ENCODE measurements at regions not wholly inside any gene's neighbourhood (a gene's known extent, or its start where the extent isn't known, plus 50 kb on each side); places are given as distances from the start of the nearest gene placed in this dataset.

DNA sequence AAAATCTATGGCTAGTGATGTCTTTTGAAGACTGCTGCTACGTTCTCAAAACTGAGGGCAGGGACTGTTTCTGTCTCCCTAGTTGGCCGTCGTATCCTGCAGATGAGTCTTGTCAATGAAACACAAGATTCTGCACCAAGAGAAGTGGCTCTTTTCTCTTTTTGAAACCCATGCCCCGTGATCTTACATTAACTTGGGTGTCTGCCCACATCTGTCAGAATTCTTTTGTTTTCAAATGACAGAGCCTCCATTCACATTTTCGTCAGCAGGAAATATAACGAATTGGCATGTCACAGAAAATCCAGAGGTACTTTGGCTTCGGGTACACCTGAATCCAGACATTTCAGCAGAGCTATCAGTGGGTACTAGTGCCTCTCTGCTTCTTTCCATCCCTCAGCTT is 331.3 kb upstream of the PROK2 start:
- DNase-seq (ENCODE audit: low read depth in 2 of 2), result no peak

DNA sequence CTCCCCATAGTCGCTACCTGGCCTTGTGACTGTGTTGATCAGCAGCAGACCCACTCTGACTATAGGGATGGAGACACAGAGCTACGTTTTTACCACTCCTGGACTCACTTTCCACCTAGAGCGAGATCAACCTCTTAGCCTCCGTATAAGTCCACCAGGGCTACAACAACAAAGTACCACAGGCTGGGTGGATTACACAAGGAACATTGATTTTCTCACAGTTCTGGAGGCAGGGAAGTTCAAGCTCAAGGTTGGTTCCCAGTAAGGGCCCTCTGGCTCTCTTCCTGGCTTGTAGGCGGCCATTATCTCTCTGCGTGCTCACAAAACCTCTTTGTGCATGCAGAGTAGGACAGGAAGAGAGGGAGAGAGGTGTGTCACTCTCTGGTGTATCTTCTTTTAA is 330.4 kb upstream of the PROK2 start:
- no peak for DNase-seq (ENCODE audit: low read depth in 2 of 2)

DNA sequence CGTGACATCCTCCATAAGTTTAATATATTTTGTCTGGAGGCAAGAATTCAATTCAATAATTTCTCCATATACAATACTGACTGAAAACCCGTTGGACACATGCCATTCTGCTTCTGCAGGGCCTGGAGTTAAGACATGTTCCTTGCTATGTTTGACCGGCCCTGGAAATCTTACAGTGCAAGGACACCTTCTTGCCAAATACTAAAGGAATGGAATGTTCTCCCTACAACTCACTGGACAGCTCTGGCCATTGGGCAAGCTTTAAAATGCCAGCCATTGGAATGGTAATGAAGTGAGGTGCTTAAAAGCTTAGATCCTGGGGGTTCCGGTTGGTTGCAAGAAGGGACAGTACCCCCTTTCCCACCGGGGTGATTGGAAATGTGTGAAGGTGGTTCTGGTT is 329.8 kb upstream of the PROK2 start:
- no peak for DNase-seq (ENCODE audit: low read depth in 2 of 2)

DNA sequence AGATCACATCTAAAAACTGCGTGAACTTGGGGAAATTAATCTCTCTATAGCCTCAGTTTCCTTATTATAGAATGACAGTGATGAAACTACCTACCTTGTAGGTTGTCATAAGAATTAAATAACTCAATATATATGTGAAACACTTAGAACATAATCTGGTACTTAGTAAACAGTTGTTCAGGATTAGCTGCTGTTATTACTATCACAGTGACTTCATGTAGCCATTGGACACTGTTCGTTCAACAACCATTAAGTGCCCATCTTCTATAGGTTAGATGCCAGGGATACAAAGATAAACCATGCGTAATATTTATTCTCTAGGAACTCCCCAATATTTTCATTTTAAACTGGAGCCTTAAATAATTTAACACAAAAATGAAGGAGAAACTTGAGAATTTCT is 329.0 kb upstream of the PROK2 start:
- DNase-seq (ENCODE audit: low read depth in 2 of 2), result no peak

DNA sequence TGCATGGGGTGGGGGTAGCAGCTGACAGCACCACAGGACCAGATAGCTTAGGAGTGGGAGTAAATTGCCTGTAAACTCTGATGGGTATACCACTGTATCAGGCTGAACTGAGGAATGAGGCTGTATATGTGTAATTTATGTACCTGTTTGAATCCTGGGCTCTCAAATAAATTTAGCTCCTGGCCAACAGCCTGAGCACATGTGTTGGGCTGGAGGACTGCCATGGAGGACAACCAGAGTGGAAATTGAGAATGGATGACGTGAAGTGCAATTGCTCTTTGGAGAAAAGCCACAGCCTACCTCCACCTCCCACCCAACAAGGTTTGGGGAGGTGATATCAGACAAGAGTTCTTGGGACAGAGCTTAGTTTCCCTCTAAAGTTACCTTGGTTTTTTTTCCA is 328.6 kb upstream of the PROK2 start:
- DNase-seq (ENCODE audit: low read depth in 2 of 2), result no peak

DNA sequence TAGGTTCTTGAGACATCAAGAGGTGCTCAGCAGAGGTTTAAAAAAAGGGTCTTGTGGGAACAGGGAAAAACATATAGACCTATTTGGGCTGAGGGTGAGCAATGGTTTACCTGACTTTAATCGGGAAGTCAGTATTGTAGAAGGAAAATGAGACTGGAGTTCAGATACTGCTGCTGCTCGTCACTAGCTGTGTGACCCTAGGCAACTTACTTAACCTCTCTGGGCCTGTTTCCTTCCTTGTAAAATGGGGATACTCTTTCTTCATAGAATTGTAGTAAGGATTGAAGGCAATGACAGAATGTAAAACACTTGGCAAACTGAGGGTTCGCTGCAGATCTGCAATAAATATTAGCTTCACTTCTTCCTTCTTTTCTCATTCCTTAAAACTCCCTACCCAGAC is 327.5 kb upstream of the PROK2 start:
- no peak for DNase-seq (ENCODE audit: low read depth in 2 of 2)

DNA sequence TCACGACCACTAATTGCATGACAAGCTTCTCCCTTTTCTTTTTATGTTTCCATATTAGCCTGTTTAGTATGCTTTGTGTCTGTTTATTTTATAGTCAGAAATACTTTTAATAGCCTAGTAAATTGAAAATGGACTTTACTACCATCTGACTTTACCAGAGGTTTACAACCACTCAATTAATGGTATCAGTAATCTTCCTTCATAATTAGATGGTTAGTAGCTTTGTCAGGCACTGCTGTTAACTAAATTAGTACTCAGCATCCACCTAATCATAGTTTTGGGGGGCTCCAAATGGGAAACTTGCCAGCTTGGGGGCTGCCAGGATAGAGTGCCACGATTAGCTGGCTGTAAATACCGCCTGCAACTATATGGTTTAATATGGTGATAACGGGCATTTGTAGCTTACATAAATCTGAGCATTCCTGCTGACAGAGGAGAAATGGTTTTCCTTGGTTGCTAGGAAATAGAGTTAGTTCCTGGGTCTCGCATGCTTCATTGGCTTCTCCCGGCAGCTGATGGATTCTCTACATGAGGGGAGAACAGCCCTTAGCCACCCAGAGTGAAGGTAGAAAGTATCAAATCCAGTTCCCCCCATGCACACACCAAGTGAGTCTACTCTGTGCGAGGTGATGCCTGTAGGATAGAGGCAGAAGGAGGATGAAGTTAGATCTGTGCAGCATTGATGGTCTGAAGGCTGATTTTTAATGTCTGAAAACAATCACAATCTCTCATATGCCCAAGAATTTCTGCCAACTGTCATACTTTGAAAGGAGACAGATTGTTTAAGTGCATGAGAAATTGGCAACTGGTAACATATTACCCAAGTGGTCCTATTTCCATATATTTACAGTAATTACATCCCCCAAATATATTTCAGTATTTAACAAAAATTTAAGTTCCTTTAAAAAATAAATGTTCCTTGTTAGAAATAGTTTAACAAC is 326.6 kb upstream of the PROK2 start:
- no peak for DNase-seq (ENCODE audit: low read depth in 2 of 2)

DNA sequence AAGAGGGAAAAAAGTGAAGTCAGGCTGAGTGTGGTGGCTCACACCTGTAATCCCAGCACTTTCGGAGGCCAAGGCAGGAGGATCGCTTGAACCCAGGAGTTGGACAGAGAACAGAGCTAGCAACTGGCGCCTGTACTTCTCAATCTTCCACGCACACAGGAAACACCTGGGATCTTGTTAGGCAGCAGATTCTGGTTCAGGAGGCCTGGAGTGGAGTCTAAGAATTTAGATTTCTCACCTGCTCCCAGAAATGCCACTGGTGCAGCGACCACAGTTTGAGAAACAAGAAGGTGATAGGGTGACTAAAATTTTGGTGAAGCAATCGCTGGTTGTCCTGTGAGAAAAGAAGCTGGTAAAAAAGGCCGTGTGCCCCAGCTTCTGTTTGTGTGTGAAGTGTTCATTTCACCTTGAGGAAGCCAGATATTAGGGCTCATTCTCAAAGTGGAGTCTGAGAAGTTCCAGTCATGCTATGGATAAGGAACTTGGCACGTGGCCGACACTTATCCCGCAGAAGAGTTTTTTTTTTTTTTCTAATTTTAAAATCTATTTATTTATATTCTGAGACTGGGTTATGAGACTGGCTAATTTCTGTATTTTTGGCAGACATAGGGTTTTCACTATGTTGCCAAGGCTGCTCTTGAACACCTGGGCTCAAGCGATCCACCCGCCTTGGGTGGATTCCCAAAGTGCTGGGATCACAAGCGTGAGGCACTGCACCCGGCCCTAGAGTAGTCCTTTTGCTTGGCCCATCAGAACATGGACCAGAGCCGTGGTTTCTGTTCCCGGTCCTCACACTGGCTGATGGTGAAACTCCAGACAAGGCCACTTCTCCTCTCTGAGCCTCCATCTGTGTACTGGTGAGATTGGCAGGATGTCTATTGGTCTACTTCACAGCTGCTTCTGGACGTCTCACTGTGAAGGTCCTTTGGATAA is 324.6 kb upstream of the PROK2 start:
- no peak for DNase-seq (ENCODE audit: low read depth in 2 of 2)

DNA sequence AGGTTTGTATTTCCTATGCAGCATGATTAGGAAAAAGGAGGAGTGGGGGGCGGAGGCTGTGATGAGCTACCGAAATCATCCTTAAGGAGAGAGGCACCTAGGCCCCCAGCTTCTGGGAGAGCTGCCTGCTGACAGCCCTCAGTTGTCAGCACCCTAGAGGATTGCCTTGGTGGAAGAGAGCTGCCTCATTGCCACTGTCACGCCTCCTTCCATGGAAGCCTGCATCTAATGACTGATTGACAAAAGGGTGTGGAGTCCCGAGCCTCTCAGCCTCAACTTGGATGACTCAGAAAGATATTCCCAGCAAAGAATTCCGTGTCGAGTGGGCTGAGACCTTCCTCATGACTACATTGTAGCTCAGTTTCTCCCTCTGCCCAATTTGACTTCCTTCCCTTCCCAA is 320.4 kb upstream of the PROK2 start:
- DNase-seq (ENCODE audit: low read depth in 2 of 2), result no peak

DNA sequence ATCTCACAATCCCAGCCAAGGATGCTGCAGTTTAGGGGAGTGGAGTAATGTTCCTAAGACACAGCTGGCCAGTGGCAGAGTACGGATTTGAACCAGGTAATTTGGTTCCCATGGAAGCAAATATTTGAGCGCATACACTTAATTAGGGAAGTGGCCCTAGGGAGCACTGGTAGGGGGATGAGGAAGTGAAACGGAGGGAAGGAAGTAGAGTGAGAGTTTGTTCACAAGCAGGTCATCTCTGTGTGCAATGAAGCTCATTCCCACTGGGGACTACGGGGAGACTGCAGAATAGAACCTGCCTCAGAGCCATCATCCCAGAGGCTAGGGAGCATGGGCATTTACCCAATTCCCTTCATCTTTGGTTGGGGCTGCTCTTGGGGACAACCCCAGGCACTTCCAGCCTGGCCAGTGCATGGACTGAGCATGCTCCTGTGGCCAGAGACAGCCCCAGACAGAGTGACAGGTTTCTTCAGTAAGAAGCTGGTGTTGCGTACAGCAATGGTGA is 317.2 kb upstream of the PROK2 start:
- no peak for DNase-seq (ENCODE audit: low read depth in 2 of 2)

DNA sequence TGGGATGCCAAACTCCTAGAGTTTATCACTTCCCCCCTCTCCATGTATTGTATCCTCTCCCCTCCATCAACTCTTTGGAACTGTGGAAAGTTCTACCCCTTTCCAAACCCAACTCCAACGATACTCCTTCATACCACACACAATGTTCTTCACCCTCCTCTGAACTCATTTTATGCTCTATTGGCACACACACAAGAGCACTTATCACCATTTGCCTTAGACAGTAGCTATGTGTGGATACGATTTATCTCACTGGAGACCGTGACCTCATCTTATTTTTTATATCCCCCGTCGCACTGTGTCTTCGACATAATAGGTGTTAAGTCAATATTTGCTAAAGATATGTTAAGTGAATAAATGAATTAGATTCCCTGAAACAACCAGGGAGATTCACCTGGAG is 316.5 kb upstream of the PROK2 start:
- DNase-seq (ENCODE audit: low read depth in 2 of 2), result no peak

DNA sequence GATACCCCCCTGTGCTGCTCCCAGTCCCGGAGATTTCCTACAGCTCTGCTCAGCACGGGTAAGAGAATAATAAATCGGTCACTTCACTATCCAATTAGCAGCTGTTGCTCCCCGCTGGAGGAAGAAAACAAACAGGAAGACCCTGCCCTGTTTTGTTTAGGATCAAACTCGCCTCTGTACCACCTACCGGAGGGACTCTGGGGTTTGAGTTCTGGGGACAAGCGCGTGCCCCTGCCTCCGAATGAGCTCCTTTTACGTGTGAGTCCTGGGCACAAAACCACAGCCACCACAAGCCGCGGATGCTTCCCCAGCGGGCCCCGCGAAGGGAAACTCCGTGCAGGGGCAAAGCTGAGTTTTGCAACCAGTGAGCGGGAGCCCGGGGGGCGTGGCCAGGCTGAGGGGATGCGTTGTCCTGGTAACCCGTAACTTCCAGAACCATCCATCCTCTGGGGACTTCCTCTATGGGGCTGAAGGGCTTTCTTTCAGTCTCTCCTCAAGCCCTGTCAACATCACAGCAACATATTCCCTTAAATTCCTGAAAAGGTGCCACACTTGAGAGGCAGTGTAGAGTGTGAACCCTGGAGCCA is 315.7 kb upstream of the PROK2 start:
- DNase-seq (ENCODE audit: low read depth in 2 of 2), result peak; percentile 33 to 81

DNA sequence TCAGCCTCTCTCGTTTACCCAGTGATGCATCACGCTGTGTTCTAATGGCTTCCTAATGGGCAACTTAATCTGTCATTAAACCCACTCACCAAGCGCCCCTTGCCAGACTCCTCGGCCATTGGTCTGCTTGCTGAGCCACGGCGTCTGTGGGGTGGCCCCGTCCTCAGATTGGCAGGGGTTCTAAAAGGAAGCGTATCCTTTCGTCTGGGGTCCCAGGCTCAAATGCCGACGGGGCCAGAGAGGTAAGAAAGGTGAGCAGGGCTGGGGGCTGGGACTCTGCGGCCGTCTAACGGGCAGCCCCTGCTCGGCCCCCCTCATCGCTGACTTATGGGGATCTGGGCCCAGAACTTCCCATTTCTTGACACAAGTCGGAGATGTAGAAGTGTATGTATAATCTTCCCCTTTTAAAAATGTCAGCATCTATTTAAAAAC is 315.1 kb upstream of the PROK2 start:
- no peak for DNase-seq (ENCODE audit: low read depth in 2 of 2)

DNA sequence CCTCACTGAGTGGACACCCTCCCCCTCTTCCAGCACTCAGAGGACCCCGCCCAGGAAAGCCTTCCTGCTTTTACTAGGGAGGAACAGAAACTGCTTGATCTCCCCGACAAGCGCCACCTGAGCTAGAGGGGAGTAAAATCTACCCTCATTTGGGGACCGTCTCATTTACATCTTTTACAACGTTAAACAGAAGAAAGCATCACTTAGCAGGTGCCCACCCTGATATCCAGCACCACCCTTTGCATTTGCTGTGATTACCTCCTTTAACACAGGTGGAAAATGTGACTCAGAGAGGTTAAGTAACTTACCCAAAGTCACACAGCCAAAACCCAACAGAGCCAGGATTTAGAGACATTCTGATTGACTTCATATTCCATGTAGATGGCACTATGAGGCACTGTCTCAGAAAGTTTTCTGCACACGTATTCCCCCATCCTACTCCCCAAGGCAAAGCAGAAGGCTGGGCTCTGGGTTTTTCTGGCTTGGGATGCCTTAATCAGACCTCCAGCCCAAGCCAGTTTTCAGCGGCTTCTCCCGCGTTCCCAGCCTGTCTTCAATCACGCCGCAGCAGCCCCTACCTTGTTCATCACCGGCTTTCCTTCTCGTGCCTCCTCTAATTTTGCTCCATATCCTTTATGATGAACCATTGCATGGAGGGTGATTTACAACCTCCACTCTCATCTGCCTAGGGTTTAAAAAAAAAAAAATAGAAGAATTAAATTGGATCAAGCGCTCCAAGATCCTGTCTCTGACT is 314.6 kb upstream of the PROK2 start:
- DNase-seq (ENCODE audit: low read depth in 2 of 2), result no peak

DNA sequence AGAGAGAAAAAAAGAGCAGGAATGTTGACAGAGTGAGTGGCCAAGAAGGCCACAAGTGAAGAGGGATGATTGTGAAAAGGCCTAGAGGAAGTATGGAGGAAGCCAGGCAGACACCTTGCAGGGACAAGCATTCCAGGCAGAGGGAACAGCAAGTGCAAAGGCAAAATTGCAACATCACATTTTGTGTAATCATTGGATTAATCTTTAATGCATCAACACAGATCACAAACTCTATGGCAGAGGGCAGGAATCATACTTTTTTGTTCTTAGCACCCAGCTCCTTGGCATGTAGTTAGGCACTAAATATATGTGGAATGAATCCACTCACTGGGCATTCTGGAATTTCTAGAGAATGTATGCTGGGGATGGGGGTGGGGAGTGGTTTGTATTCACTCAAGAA is 312.1 kb upstream of the PROK2 start:
- DNase-seq (ENCODE audit: low read depth in 2 of 2), result no peak

DNA sequence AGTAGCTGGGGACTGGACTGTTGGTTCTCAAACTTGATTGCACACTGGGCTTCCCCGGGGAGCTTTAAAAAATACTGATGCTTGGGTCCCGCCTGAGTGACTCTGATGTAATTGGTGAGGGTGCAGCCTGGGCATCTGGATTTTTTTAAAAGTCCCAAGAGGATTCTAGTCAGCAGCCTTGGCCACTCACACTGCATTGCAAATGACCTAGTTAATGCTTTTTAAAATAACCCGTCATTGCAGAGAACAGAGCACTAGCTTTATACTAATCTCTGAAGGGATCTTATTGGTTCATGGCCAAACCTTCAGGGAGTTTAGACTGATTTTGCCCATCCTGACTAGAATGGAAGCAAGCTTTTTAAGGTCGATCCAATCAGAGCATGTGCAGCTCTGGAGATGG is 310.6 kb upstream of the PROK2 start:
- DNase-seq (ENCODE audit: low read depth in 2 of 2), result no peak

DNA sequence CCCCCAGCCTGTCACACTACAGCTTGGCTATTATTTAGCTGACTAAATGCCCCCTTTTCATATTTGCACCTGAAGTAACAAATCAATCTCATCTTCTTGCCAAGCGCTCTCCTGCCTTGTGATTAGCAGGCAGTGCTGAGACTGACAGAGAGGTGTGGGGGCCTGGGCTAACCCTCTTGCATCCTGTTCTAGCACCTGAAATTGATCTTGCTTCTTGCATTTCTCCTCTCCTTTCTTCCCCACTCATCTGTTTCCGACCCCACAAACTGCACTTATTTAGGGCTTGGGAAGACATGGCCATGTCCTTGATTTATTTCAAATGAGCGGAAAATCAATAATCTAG is 309.0 kb upstream of the PROK2 start:
- no peak for DNase-seq (ENCODE audit: low read depth in 2 of 2)

DNA sequence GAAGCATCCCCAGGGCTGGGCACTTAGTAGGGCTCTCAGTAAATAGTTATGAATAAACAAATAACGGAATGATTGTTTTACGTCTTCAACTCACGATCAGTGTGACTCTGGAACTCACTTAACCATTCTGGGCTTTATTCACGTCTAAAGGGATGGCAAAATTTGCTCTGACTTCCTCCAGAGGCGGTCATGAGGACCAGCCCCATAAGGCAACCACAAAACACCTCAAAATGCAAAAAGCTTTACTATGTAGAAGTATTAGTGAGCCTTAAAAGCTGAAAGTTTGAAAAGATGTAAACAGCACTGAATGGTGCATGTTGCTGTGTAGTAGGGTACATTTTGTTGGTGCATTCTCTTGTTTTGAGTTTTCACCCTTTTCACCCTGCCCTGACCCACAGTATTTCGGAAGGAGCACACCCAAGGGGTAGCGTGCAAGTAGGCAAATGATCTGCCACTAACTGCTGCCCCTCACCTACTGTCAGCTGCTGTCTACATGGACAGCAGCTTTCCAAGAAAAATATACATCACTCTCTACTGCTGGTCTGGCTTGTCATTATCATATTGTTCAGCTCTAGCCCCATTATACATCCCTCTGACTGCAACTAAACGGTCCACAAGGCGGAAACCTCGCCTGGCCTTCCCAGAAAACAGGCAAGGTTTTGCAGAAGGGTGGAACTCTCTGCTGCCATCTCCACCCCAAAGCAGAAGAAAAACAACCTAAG is 308.5 kb upstream of the PROK2 start:
- DNase-seq (ENCODE audit: low read depth in 2 of 2), result no peak

DNA sequence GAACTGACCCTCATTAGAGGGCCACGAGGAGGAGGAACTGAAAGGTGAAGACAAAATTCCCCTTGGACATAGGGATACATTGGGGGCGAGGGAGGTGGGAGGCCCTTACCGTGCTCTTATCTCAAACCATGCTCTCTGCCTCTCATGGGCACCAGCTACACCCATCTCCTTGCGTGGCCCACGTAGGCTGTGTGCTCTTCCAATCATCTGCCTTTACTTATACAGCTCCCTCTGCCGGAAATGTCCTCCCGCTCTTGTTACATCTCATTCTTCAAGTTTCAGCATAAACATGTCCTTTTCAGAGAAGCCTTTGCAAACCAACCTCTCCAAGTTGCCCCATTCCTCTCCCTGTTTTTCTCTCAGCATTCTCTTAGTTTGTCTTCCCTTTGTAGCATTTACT is 307.8 kb upstream of the PROK2 start:
- DNase-seq (ENCODE audit: low read depth in 2 of 2), result no peak

DNA sequence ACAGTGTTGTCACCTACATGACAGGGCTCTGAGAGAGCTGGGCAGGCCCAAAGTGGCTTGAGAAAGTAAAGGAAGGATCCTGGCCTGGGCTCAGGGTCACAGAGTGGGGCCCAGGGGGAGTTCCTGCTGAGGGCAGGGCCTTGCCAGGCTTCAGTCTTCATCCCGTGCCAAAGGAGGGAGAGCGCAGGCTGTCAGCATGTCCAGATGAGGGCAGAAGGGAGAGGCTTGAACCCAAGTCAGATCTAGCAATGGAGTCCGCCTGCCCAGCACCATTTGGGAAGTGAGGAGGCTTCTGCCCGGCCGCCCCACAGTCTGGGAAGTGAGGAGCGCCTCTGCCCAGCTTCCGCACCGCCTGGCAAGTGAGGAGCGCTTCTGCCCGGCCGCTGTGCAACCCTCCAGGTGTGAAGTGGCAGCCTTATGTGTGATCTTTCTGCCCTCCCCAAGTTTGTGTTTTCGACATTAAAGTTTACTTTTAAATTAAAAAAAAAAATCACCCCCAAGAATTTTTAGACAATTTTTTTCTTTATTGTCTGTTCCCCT is 303.6 kb upstream of the PROK2 start:
- no peak for DNase-seq (ENCODE audit: low read depth in 2 of 2)

DNA sequence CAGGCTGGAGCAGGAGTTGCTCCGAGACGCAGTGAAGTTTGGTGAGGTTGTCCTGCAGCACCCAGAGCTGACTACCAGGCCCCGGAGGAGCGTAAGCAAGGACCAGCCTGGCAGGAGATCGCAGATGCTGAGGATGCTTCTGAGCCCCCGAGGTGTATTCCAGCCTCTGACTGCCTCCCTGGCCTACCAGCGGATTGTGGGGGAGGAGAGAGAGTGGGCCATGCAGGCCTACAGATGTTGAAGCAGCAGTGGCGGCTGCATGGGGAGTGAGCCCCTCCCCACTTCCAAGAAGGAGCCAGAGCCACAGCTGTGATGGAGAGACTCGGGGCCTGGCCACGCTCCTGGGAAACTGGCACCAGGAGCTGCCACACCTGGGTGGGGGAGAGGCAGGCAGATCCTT is 302.5 kb upstream of the PROK2 start:
- DNase-seq (ENCODE audit: low read depth in 2 of 2), result no peak
